Esophagus squamous epithelium (tissue), 5 donors: ENCODE measurements at regions not wholly inside any gene's neighbourhood (a gene's known extent, or its start where the extent isn't known, plus 50 kb on each side); places are given as distances from the start of the nearest gene placed in this dataset.

ENCODE experiments used
- DNase-seq: peaks from one replicate; lab custom pipeline; 2025; lab: John Stamatoyannopoulos, UW
- H3K27ac ChIP-seq, 4 donors: fragments of 200-600 bp; sonication (generic); one replicate each; pipeline ENCODE4 v1.5.1; 2016 to 2019; ENCODE audit warnings: mild to moderate bottlenecking in 1 of 4
- H3K27me3 ChIP-seq, 4 donors: fragments of 200-600 bp; sonication (generic); 1 replicate in 3 of 4; 2 replicates in 1 of 4; pipeline versions ENCODE4 v1.5.1 to v1.6.0; 2017 to 2021; ENCODE audit warnings: antibody characterized with exemption in 1 of 4
- H3K36me3 ChIP-seq, 3 donors: fragments of 200-600 bp; sonication (generic); one replicate each; pipeline ENCODE4 v1.5.1; 2016 to 2019
- H3K4me1 ChIP-seq, 3 donors: fragments of 200-600 bp; sonication (generic); one replicate each; pipeline ENCODE4 v1.5.1; 2017 to 2019
- H3K4me3 ChIP-seq, 4 donors: fragments of 200-600 bp; sonication (generic); 1 replicate in 3 of 4; 2 replicates in 1 of 4; pipeline ENCODE4 v1.5.1; 2016 to 2019; ENCODE audit warnings: mild to moderate bottlenecking in 2 of 4, moderate library complexity in 1 of 4
- H3K9me3 ChIP-seq, 3 donors: fragments of 200-600 bp; sonication (generic); one replicate each; pipeline ENCODE4 v1.5.1; 2016 to 2019
- CTCF ChIP-seq, 6 experiments: fragments of 450-650 bp in 4 of 6; fragments of 200-600 bp in 2 of 6; sonication (generic) in 2 of 6; IDR thresholded peaks; one replicate each; pipeline ENCODE4 v1.5.1; 2016 to 2019; ENCODE audit warnings: antibody characterized with exemption in 6 of 6, mild to moderate bottlenecking in 4 of 6, moderate library complexity in 4 of 6
- POLR2A ChIP-seq, 4 donors: fragments of 450-650 bp; IDR thresholded peaks; one replicate each; pipeline ENCODE4 v1.6.1; 2017; ENCODE audit warnings: antibody characterized with exemption in 4 of 4, mild to moderate bottlenecking in 4 of 4, moderate library complexity in 3 of 4
- WGBS, 2 donors: methylation state at CpG; one replicate each; pipeline ENCODE4 v1.1.5; 2018; 5-methylcytosine and 5-hydroxymethylcytosine counted together
- intact Hi-C: fragments of 100-400 bp; cut with DNase I; formaldehyde crosslinking; loops from one replicate; pipeline ENCODE4 v1.15.0; 2022
- donor health status: DM: yes; HTN: yes; CAD: no.

GRCh38 chr18:64983497-64984238 is 767.1 kb upstream of the CDH7 start:
- H3K9me3 ChIP-seq: no peaks in the 10 kb centered on the region
- intact Hi-C loops: no loop called here
- DNase-seq: no peak
- TF ChIP-seq CTCF (IDR thresholded peaks at IDR 0.05): no peak
- TF ChIP-seq POLR2A (IDR thresholded peaks at IDR 0.05): no peak
- H3K36me3 ChIP-seq: no peaks in the 10 kb centered on the region
- 48 to 82% methylated on average over 3 to 10 of the region's 14 CpGs for WGBS, 2 donors
- H3K4me3 ChIP-seq: no peak overlapping the region
- no peaks in the 10 kb centered on the region for H3K4me1 ChIP-seq
- no peaks in the 10 kb centered on the region for H3K27me3 ChIP-seq
- H3K27ac ChIP-seq: no peak overlapping the region

- no peaks in the 10 kb centered on the region for H3K9me3 ChIP-seq
- no peaks in the 10 kb centered on the region for H3K4me1 ChIP-seq
- H3K4me3 ChIP-seq: no peak overlapping the region
- H3K27me3 ChIP-seq: no peaks in the 10 kb centered on the region
- H3K36me3 ChIP-seq: no peaks in the 10 kb centered on the region
- no peak for TF ChIP-seq CTCF (IDR thresholded peaks at IDR 0.05)
- no peak for TF ChIP-seq POLR2A (IDR thresholded peaks at IDR 0.05)
- WGBS, 2 donors: 50 to 53% methylated on average over 2 of the region's 2 CpGs
- intact Hi-C loops: no loop called here
- no peak for DNase-seq
- H3K27ac ChIP-seq: no peak overlapping the region
Observed at GRCh38 chr18:64982414-64983055, 768.3 kb upstream of the CDH7 start.

- H3K27ac ChIP-seq: no peak overlapping the region
- DNase-seq: no peak
- intact Hi-C loops: no loop called here
- H3K36me3 ChIP-seq: no peaks in the 10 kb centered on the region
- H3K4me1 ChIP-seq: no peaks in the 10 kb centered on the region
- TF ChIP-seq CTCF (IDR thresholded peaks at IDR 0.05) (no peak), POLR2A (IDR thresholded peaks at IDR 0.05) (no peak)
- H3K9me3 ChIP-seq: no peaks in the 10 kb centered on the region
- WGBS, 2 donors: 68 to 73% methylated on average over 2 of the region's 2 CpGs
- H3K4me3 ChIP-seq: no peak overlapping the region
- H3K27me3 ChIP-seq: no peaks in the 10 kb centered on the region
Observed at GRCh38 chr18:64981915-64982314, 768.9 kb upstream of the CDH7 start.

GRCh38 chr18:64979791-64980190 is 771.0 kb upstream of the CDH7 start:
- 54 to 65% methylated on average over 2 of the region's 2 CpGs for WGBS, 2 donors

More at GRCh38 chr18:64979791-64980190, 771.0 kb upstream of the CDH7 start:
- TF ChIP-seq POLR2A (IDR thresholded peaks at IDR 0.05) (no peak), CTCF (IDR thresholded peaks at IDR 0.05) (no peak)
- no peak for DNase-seq
- Histone ChIP-seq H3K4me1 (no peaks in the 10 kb centered on the region), H3K4me3 (no peak overlapping the region), H3K36me3 (no peaks in the 10 kb centered on the region), H3K9me3 (no peaks in the 10 kb centered on the region), H3K27ac (no peak overlapping the region), H3K27me3 (no peaks in the 10 kb centered on the region)
- intact Hi-C loops: no loop called here
